Upper lobe of left lung (tissue), 4 donors: ENCODE measurements at regions not wholly inside any gene's neighbourhood (a gene's known extent, or its start where the extent isn't known, plus 50 kb on each side); places are given as distances from the start of the nearest gene placed in this dataset.

Experiments used
- POLR2A ChIP-seq, 4 donors: fragments of 450-650 bp; IDR thresholded peaks; one replicate each; pipeline ENCODE4 v1.5.1; 2016 to 2017; ENCODE audit warnings: antibody characterized with exemption in 4 of 4, mild to moderate bottlenecking in 2 of 4
- POLR2AphosphoS5 ChIP-seq, 2 donors: sonication (generic); formaldehyde crosslinking; IDR thresholded peaks; one replicate each; pipeline ENCODE4 v1.5.1; 2017; ENCODE audit warnings: antibody characterized with exemption in 2 of 2

GRCh38 chr7:46633200-46633599 lies 712.1 kb upstream of the IGFBP3 start:
- TF ChIP-seq POLR2AphosphoS5 (IDR thresholded peaks at IDR 0.05) = no peak
- no peak for TF ChIP-seq POLR2A (IDR thresholded peaks at IDR 0.05)
